ENCODE measurements at regions not wholly inside any gene's neighbourhood (a gene's known extent, or its start where the extent isn't known, plus 50 kb on each side); places are given as distances from the start of the nearest gene placed in this dataset.

DNA sequence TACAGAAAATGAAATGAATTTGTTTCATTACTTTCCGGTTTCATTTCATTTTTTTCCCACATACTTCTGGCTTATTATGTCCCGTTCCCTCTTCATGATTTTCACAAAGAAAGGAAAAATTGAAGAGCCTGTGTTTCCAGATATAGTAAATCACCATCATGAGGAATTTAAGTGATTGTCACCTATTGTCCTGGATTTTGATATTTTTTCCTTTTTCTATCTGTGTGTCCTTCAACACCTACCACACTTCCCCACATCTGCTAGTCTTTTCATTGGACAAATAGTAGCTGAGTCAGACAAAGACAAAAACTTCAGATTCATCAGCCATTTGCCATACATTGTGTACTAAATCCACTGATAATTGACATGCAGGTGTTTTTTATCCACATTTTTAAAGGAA, 258.2 kb upstream of the HSF2 start:
- no peak for DNase-seq (ENCODE audit: low read depth in 1 of 2, low spot score in 1 of 2)
- no peak overlapping the region for H3K27ac ChIP-seq
- H3K4me3 ChIP-seq = no peak overlapping the region
- TF ChIP-seq, protein P1, sequence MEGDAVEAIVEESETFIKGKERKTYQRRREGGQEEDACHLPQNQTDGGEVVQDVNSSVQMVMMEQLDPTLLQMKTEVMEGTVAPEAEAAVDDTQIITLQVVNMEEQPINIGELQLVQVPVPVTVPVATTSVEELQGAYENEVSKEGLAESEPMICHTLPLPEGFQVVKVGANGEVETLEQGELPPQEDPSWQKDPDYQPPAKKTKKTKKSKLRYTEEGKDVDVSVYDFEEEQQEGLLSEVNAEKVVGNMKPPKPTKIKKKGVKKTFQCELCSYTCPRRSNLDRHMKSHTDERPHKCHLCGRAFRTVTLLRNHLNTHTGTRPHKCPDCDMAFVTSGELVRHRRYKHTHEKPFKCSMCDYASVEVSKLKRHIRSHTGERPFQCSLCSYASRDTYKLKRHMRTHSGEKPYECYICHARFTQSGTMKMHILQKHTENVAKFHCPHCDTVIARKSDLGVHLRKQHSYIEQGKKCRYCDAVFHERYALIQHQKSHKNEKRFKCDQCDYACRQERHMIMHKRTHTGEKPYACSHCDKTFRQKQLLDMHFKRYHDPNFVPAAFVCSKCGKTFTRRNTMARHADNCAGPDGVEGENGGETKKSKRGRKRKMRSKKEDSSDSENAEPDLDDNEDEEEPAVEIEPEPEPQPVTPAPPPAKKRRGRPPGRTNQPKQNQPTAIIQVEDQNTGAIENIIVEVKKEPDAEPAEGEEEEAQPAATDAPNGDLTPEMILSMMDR (IDR thresholded peaks at IDR 0.05; ENCODE audit: low read depth, low read length) = no peak
- H3K27me3 ChIP-seq = no peaks in the 10 kb centered on the region
- H3K4me1 ChIP-seq (ENCODE audit: low read depth) = peaks cover 2% of the 10 kb centered on the region
- no peaks in the 10 kb centered on the region for H3K9me3 ChIP-seq (ENCODE audit: low read depth)
- H3K36me3 ChIP-seq = no peaks in the 10 kb centered on the region

DNA sequence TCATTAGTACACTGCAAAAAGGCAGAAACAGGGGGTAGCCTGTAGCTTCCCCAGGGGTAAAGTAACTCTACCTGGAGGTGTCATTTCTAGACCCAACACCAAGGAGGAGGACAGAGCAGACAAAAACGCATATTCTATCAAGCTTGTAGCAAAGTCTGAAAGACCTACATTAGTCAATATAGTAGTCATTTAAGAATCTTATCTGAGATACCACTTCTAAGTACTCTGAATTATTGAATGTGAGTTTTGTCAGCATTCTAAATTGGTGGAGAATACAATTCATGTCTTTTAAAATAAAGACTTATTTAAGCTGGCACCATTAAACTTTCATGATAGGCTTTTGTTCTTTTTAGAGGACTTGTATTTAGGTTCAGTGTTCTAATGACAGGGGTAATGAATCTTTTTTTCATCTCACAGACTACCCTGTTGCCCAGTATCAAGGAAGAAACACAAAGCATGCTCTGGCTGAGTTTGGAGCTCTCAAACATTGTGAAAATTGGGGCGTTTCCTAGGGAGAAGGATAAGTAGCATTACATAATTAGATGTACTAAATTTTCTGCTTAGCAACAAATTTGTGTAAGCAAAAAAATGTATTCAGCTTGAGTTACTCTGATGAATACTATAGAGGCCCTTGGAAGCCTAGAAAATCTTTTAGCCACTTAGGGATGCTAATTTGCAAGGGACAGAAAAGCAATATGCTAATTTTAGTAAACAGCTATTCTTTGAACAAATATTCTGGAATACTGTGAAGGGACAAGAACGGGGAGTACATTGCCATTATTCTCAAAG, 255.4 kb upstream of the HSF2 start:
- Histone ChIP-seq H3K27me3 (no peaks in the 10 kb centered on the region), H3K4me3 (no peak overlapping the region), H3K27ac (no peak overlapping the region), H3K9me3 (ENCODE audit: low read depth) (no peaks in the 10 kb centered on the region), H3K4me1 (ENCODE audit: low read depth) (peaks cover 6% of the 10 kb centered on the region), H3K36me3 (no peaks in the 10 kb centered on the region)
- TF ChIP-seq, protein P1 (IDR thresholded peaks at IDR 0.05; ENCODE audit: low read depth, low read length) = no peak
- no peak for DNase-seq (ENCODE audit: low read depth in 1 of 2, low spot score in 1 of 2)

DNA sequence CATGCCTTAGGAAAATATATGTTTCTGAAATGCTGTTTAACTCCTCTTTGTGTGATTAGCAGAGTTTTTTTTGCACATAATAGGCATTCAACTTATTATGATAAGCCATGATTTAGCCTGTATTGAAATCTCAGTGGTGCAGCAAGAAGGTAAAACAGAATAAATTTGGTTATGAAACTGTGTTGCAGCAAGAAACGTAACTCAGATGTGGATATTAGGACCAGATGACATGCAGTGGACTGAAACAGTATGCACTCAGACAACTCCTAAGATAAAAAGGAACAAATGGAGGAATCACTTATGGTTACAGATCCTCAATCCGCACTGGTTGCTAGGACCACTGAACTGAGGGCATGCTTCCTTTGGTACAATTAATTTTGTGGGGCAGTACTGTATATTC, 254.2 kb upstream of the HSF2 start:
- Histone ChIP-seq H3K4me1 (ENCODE audit: low read depth) (peaks cover 6% of the 10 kb centered on the region), H3K4me3 (no peak overlapping the region), H3K36me3 (no peaks in the 10 kb centered on the region), H3K27me3 (no peaks in the 10 kb centered on the region), H3K27ac (no peak overlapping the region), H3K9me3 (ENCODE audit: low read depth) (no peaks in the 10 kb centered on the region)
- TF ChIP-seq, protein P1 (IDR thresholded peaks at IDR 0.05; ENCODE audit: low read depth, low read length) = no peak
- DNase-seq (ENCODE audit: low read depth in 1 of 2, low spot score in 1 of 2) = no peak

DNA sequence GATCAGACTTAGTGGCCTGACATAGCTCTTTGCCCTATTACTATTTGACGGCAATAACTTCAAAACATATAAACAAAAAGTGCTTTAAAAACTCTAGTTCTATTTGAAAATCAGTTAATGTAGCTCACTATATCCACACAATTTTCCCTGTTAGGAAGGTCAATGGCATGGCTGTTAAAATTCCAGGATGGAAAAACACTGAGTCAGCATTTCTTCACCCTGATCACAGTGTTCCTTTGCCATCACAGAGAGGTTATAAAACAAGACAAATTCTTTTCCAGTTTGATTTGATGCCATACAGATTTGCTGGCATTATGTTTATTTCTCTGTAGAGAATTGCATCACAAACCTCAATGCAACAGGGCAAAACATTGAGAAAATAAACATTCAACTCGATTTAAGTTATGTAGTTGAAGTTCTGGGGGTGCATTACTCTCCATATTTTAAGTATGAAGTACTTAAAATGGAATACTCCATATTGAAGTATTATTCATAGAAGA, 253.7 kb upstream of the HSF2 start:
- no peak for DNase-seq (ENCODE audit: low read depth in 1 of 2, low spot score in 1 of 2)
- no peak overlapping the region for H3K27ac ChIP-seq
- H3K4me3 ChIP-seq = no peak overlapping the region
- peaks cover 6% of the 10 kb centered on the region for H3K4me1 ChIP-seq (ENCODE audit: low read depth)
- H3K27me3 ChIP-seq = no peaks in the 10 kb centered on the region
- H3K36me3 ChIP-seq = no peaks in the 10 kb centered on the region
- H3K9me3 ChIP-seq (ENCODE audit: low read depth) = no peaks in the 10 kb centered on the region
- TF ChIP-seq, protein P1 (IDR thresholded peaks at IDR 0.05; ENCODE audit: low read depth, low read length) = no peak

DNA sequence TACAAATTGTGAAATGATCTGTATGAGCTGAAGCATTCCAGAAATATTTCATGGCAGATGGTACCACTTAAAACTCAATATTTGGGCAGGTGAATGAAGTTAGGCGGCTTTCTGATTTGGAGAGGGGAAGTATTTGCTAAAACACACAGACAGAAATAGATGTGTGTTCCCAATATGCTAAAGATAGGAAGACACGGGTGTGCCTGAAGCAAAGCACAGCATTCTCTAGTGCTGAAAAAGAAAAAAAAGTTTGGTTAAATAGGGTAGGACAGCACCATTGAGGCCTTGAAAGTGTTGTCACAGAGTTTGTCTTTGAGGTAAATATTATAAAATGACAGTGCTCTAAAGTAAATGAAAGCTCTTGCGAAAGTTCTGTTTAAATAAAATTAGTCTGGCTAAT, 252.2 kb upstream of the HSF2 start:
- DNase-seq (ENCODE audit: low read depth in 1 of 2, low spot score in 1 of 2) = no peak
- TF ChIP-seq, protein P1 (IDR thresholded peaks at IDR 0.05; ENCODE audit: low read depth, low read length) = no peak
- Histone ChIP-seq H3K36me3 (no peaks in the 10 kb centered on the region), H3K9me3 (ENCODE audit: low read depth) (no peaks in the 10 kb centered on the region), H3K27ac (no peak overlapping the region), H3K4me1 (ENCODE audit: low read depth) (peaks cover 11% of the 10 kb centered on the region), H3K27me3 (no peaks in the 10 kb centered on the region), H3K4me3 (no peak overlapping the region)

Data from cardiac muscle cell (in vitro differentiated cells and primary cell).